Neural crest cell (in vitro differentiated cells): ENCODE measurements at regions not wholly inside any gene's neighbourhood (a gene's known extent, or its start where the extent isn't known, plus 50 kb on each side); places are given as distances from the start of the nearest gene placed in this dataset.

Experiments
- DNase-seq: peaks from one replicate; pipeline ENCODE4 v3.0.0; 2021; ENCODE audit warnings: low read depth, mixed read lengths, low spot score
- H3K27ac Mint-ChIP-seq: one replicate; pipeline ENCODE4 v1.8.0; 2021; ENCODE audit warnings: mild to moderate bottlenecking, mixed read lengths; ENCODE audit not compliant: unreplicated experiment
- H3K27me3 Mint-ChIP-seq: 2 replicates; pipeline ENCODE4 v1.8.0; 2021; ENCODE audit warnings: low read depth, mild to moderate bottlenecking, mixed read lengths
- H3K36me3 Mint-ChIP-seq: 2 replicates; pipeline ENCODE4 v1.8.0; 2021; ENCODE audit warnings: low read depth, mild to moderate bottlenecking, mixed read lengths
- H3K4me1 Mint-ChIP-seq: 2 replicates; pipeline ENCODE4 v1.8.0; 2021; ENCODE audit warnings: mixed read lengths
- H3K4me3 Mint-ChIP-seq: one replicate; pipeline ENCODE4 v1.8.0; 2021; ENCODE audit warnings: mild to moderate bottlenecking, mixed read lengths
- H3K9me3 Mint-ChIP-seq: 2 replicates; pipeline ENCODE4 v1.8.0; 2021; ENCODE audit warnings: mixed read lengths
- TF ChIP-seq, protein P1 (sequence below): fragments of 200-600 bp; sonication (generic); conservative IDR thresholded peaks from 2 replicates; pipeline ENCODE4 v1.5.0; 2021; ENCODE audit warnings: antibody characterized with exemption, mild to moderate bottlenecking

DNA sequence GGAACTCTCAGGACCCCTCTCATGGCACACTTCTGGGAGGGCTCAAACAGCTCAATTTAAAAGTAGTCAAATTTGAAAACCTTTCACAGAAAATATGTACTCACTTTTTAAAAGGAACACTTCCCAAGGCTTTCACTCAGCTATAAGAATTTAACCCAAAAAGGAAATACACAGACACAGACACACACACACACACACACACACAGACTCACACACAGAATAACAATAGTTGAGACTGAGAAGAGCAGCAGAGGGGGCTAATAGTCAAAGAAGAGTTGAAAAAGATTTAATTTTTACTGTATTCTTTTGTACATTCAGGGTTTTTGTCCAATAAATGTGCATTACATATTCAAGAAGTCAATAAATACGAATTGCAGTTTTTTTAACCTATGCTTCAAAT is 211.4 kb downstream of the HACE1 start:
- Mint-ChIP-seq H3K9me3 (no peaks in the 10 kb centered on the region), H3K36me3 (no peaks in the 10 kb centered on the region), H3K27ac (no peak overlapping the region), H3K4me3 (no peak overlapping the region), H3K27me3 (no peaks in the 10 kb centered on the region), H3K4me1 (no peaks in the 10 kb centered on the region)
- TF ChIP-seq, protein P1, sequence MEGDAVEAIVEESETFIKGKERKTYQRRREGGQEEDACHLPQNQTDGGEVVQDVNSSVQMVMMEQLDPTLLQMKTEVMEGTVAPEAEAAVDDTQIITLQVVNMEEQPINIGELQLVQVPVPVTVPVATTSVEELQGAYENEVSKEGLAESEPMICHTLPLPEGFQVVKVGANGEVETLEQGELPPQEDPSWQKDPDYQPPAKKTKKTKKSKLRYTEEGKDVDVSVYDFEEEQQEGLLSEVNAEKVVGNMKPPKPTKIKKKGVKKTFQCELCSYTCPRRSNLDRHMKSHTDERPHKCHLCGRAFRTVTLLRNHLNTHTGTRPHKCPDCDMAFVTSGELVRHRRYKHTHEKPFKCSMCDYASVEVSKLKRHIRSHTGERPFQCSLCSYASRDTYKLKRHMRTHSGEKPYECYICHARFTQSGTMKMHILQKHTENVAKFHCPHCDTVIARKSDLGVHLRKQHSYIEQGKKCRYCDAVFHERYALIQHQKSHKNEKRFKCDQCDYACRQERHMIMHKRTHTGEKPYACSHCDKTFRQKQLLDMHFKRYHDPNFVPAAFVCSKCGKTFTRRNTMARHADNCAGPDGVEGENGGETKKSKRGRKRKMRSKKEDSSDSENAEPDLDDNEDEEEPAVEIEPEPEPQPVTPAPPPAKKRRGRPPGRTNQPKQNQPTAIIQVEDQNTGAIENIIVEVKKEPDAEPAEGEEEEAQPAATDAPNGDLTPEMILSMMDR, result no peak
- no peak for DNase-seq

DNA sequence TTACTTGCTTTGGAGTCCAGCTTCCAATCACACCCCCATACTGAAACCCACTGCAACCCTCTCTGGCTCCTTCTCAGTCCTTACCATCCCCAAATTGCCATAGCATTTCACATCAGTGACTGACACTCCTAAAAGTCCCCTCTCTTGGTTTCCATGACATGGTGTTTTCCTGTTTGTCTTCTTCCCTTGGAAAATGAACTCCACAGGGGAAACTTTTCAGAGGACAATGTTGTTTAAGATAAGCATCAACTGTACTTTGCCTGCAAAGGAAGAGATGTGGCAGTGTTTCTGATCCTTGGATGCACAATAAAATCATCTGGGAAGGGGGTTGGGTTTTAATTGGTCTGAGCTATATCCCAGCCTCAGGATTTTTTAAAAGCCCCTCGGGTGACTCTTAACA is 214.9 kb downstream of the HACE1 start:
- Mint-ChIP-seq H3K9me3 (no peaks in the 10 kb centered on the region), H3K4me3 (no peak overlapping the region), H3K36me3 (no peaks in the 10 kb centered on the region), H3K27me3 (no peaks in the 10 kb centered on the region), H3K27ac (no peak overlapping the region), H3K4me1 (no peaks in the 10 kb centered on the region)
- TF ChIP-seq, protein P1, result no peak
- no peak for DNase-seq

DNA sequence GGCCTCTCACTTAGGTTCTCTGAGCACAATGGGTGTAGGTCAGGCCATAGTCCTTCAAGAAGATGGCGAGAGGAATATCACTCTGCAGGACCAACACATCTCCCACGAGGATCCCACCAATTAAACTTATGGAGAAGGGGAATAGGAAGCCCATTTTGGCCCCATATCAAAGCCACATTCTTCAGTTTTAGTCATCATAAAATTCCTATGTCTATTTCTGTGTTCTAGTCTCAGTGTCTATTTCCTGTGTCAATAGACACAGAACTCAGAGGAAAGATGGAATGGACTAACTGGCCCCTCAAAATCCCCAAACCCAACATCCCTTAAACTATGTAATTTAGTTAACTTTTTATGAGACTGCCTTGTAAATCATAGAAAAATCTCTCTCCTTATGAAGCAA is 216.8 kb downstream of the HACE1 start:
- Mint-ChIP-seq H3K4me1 (no peaks in the 10 kb centered on the region), H3K9me3 (no peaks in the 10 kb centered on the region), H3K27ac (no peak overlapping the region), H3K4me3 (no peak overlapping the region), H3K36me3 (no peaks in the 10 kb centered on the region), H3K27me3 (no peaks in the 10 kb centered on the region)
- TF ChIP-seq, protein P1, result no peak
- DNase-seq, result no peak

DNA sequence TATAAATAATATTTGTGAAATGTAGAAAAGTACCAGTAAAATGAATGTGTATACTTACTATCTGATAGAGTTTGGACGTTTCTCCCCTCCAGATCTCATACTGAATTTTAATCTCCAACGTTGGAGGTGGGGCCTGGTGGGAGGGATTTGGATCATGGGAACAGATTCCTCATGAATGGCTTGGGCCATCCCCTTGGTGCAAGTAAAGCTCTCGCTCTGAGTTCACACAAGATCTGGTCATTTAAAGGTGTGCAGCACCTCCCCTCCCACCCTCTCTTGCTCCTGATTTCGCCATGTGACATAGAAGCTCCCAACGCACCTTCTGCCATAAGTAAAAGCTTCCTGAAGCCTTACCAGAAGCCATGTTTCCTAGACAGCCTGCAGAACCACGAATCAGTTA is 219.0 kb downstream of the HACE1 start:
- TF ChIP-seq, protein P1, result no peak
- Mint-ChIP-seq H3K27ac (no peak overlapping the region), H3K4me3 (no peak overlapping the region), H3K27me3 (no peaks in the 10 kb centered on the region), H3K9me3 (no peaks in the 10 kb centered on the region), H3K36me3 (no peaks in the 10 kb centered on the region), H3K4me1 (no peaks in the 10 kb centered on the region)
- DNase-seq, result no peak

DNA sequence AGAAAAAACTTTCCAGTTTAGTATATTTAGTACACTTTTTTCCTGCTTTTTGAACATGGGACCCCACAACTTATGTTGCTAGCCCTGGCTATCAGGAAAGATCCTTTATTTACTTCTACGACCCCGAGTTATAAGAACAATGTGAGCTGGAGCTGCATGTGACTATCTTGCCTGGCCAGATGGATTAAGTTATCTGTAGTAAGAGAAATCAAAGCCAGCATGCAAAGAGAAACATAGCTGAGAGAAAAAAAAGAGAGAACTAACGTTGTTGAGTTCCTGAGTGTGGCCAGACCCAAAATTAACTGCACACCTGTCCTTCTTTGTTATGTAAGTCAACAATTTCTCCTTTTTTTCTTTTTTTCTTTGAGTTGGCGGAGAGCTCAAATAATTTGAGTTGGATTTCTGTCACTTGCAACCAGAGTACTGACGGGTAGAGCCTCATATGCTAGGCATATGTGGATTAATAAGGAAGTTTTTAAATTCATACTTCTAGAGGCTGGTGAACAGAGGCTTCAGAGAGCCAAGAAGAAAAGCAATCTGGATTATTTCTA is 219.5 kb downstream of the HACE1 start:
- TF ChIP-seq, protein P1, result no peak
- Mint-ChIP-seq H3K36me3 (no peaks in the 10 kb centered on the region), H3K4me1 (no peaks in the 10 kb centered on the region), H3K9me3 (no peaks in the 10 kb centered on the region), H3K27me3 (no peaks in the 10 kb centered on the region), H3K27ac (no peak overlapping the region), H3K4me3 (no peak overlapping the region)
- no peak for DNase-seq

DNA sequence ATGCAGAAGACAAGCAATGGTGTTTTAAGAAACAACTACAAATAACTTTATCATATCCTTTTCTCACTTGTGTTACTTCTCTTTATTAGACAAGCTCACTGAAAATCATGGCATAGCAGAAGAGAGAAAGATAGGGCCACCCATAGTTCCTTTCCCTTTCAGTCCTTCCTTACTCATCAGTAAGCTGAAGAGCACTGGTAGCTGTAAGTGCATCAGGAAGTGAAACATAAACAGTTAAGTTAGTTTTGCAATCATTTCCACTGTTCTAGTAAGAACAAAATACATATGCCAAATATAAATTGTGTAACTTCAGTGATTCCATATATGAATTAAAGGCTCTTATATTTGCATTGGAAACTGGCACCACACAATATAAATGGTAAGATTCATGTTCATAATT is 220.1 kb downstream of the HACE1 start:
- H3K4me3 Mint-ChIP-seq, result no peak overlapping the region
- no peaks in the 10 kb centered on the region for H3K36me3 Mint-ChIP-seq
- TF ChIP-seq, protein P1, result no peak
- no peak for DNase-seq
- H3K4me1 Mint-ChIP-seq, result no peaks in the 10 kb centered on the region
- H3K27me3 Mint-ChIP-seq, result no peaks in the 10 kb centered on the region
- H3K9me3 Mint-ChIP-seq, result no peaks in the 10 kb centered on the region
- H3K27ac Mint-ChIP-seq, result no peak overlapping the region
